ENCODE measurements at regions not wholly inside any gene's neighbourhood (a gene's known extent, or its start where the extent isn't known, plus 50 kb on each side); places are given as distances from the start of the nearest gene placed in this dataset.

DNA sequence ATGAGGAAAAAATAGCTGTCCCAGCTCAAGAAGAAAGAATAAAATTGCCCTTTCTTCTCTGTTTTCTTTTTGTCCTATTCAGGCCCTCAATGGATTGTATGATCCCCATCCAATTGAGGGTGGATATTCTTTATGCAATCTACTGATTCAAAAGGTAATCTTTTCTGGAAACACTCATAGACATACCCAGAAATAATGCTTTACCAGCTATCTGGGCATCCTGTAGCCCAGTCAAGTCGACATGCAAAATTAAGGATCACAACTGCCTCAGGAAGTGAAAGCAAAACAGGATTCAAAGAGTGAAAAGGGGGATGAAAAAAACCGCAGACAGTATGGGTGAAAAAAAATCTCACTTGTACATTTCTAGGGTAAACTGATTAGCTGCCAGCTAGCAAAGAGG lies 410.1 kb downstream of the TBC1D32 start:
- Histone ChIP-seq H3K9ac (ENCODE audit: low read depth, low read length) (no peak overlapping the region), H3K4me1 (ENCODE audit: insufficient read depth, low read length) (no peaks in the 10 kb centered on the region)

GRCh38 chr6:120918137-120918536 lies 416.1 kb downstream of the TBC1D32 start:
- Histone ChIP-seq H3K36me3 (ENCODE audit: insufficient read depth, low read length) (no peaks in the 10 kb centered on the region), H3K27me3 (ENCODE audit: insufficient read depth, low read length) (no peaks in the 10 kb centered on the region), H3K9me3 (ENCODE audit: insufficient read depth, low read depth, low read length) (no peaks in the 10 kb centered on the region), H3K9ac (ENCODE audit: low read depth, low read length) (no peak overlapping the region), H3K4me3 (ENCODE audit: low read length) (no peak overlapping the region), H3K27ac (ENCODE audit: low read depth, low read length) (no peak overlapping the region), H3K4me1 (ENCODE audit: insufficient read depth, low read length) (no peaks in the 10 kb centered on the region)
- 82% methylated on average over 1 of the region's 1 CpG for WGBS

More for the DNA sequence above, 410.1 kb downstream of the TBC1D32 start:
- 92% methylated on average over 2 of the region's 2 CpGs for WGBS
- Histone ChIP-seq H3K27ac (ENCODE audit: low read depth, low read length) (no peak overlapping the region), H3K4me3 (ENCODE audit: low read length) (no peak overlapping the region), H3K9me3 (ENCODE audit: insufficient read depth, low read depth, low read length) (peaks cover 4% of the 10 kb centered on the region; the same call in 1 of the 2 replicates), H3K27me3 (ENCODE audit: insufficient read depth, low read length) (no peaks in the 10 kb centered on the region), H3K36me3 (ENCODE audit: insufficient read depth, low read length) (no peaks in the 10 kb centered on the region)

DNA sequence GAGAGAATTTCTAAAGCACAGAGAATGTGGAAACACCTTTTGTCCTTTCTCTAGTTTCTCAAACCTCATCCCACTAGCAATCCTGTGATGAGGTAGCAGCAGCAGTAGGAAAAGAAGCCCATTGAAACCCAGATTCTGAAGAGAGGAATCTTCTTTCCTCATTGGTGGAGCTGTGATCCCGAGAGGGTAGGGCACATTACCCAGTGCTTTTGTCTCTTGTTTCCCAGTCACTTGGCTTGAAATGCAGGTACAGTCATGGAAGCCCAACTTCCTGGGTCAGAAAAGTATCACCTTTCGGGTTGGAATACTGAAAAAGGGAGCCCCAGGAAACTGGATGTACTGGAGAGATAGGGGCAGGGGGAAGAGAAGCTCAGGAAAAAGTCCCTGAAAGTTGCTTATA lies 417.4 kb downstream of the TBC1D32 start:
- no peaks in the 10 kb centered on the region for H3K4me1 ChIP-seq (ENCODE audit: insufficient read depth, low read length)
- no peak overlapping the region for H3K9ac ChIP-seq (ENCODE audit: low read depth, low read length)
- WGBS: 89% methylated on average over 2 of the region's 2 CpGs
- H3K36me3 ChIP-seq (ENCODE audit: insufficient read depth, low read length): no peaks in the 10 kb centered on the region
- H3K9me3 ChIP-seq (ENCODE audit: insufficient read depth, low read depth, low read length): no peaks in the 10 kb centered on the region
- H3K4me3 ChIP-seq (ENCODE audit: low read length): no peak overlapping the region
- H3K27ac ChIP-seq (ENCODE audit: low read depth, low read length): no peak overlapping the region
- H3K27me3 ChIP-seq (ENCODE audit: insufficient read depth, low read length): no peaks in the 10 kb centered on the region

DNA sequence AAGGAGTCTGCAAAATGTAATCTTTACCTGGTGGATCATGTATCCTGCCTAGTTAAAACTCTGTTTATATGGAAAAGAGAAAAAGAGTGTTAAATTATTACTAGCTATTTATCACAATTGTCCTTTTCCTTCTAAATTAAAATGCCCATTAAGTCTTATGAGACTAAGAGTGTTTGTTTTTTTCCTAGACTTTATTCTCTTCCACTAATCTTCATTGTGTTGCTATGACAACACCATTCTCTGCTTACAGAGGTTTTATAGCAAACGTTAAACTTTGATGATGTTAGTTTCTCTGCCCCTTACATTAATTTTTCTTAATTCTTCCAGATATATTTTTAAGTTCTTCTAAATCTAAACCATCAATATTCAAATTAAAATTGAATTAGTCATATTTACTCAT lies 420.8 kb downstream of the TBC1D32 start:
- 100% methylated on average over 1 of the region's 1 CpG for WGBS
- H3K36me3 ChIP-seq (ENCODE audit: insufficient read depth, low read length): no peaks in the 10 kb centered on the region
- H3K9ac ChIP-seq (ENCODE audit: low read depth, low read length): no peak overlapping the region
- H3K4me1 ChIP-seq (ENCODE audit: insufficient read depth, low read length): no peaks in the 10 kb centered on the region
- H3K9me3 ChIP-seq (ENCODE audit: insufficient read depth, low read depth, low read length): no peaks in the 10 kb centered on the region
- H3K27ac ChIP-seq (ENCODE audit: low read depth, low read length): no peak overlapping the region
- H3K4me3 ChIP-seq (ENCODE audit: low read length): no peak overlapping the region
- H3K27me3 ChIP-seq (ENCODE audit: insufficient read depth, low read length): no peaks in the 10 kb centered on the region

DNA sequence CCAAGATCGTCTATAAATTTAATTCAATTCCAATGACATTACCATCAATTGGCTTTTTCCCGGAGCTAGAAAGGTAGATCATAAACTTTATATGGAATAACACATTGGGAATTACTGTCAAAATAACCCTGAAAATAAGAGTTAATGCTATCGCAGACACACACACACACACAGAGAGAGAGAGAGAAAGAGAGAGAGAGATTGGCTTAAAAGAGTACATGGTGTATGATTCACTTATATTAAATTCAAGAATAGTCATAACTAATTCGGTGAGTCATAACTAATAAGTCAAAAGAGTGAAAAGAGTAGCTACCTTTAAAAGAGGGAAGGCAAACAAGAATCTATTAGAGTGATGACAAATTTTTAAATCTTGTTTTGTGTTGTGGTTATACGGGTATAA lies 425.5 kb downstream of the TBC1D32 start:
- no peaks in the 10 kb centered on the region for H3K27me3 ChIP-seq (ENCODE audit: insufficient read depth, low read length)
- WGBS: 95% methylated on average over 3 of the region's 5 CpGs

GRCh38 chr6:120903836-120904235 lies 430.4 kb downstream of the TBC1D32 start:
- WGBS: 83% methylated on average over 2 of the region's 2 CpGs
- Histone ChIP-seq H3K9me3 (ENCODE audit: insufficient read depth, low read depth, low read length) (no peaks in the 10 kb centered on the region), H3K9ac (ENCODE audit: low read depth, low read length) (no peak overlapping the region), H3K4me3 (ENCODE audit: low read length) (no peak overlapping the region), H3K4me1 (ENCODE audit: insufficient read depth, low read length) (no peaks in the 10 kb centered on the region), H3K27me3 (ENCODE audit: insufficient read depth, low read length) (no peaks in the 10 kb centered on the region), H3K36me3 (ENCODE audit: insufficient read depth, low read length) (no peaks in the 10 kb centered on the region), H3K27ac (ENCODE audit: low read depth, low read length) (no peak overlapping the region)

More for the DNA sequence above, 425.5 kb downstream of the TBC1D32 start:
- no peaks in the 10 kb centered on the region for H3K9me3 ChIP-seq (ENCODE audit: insufficient read depth, low read depth, low read length)
- no peak overlapping the region for H3K9ac ChIP-seq (ENCODE audit: low read depth, low read length)
- H3K27ac ChIP-seq (ENCODE audit: low read depth, low read length): no peak overlapping the region
- H3K4me1 ChIP-seq (ENCODE audit: insufficient read depth, low read length): no peaks in the 10 kb centered on the region
- H3K36me3 ChIP-seq (ENCODE audit: insufficient read depth, low read length): no peaks in the 10 kb centered on the region
- no peak overlapping the region for H3K4me3 ChIP-seq (ENCODE audit: low read length)

DNA sequence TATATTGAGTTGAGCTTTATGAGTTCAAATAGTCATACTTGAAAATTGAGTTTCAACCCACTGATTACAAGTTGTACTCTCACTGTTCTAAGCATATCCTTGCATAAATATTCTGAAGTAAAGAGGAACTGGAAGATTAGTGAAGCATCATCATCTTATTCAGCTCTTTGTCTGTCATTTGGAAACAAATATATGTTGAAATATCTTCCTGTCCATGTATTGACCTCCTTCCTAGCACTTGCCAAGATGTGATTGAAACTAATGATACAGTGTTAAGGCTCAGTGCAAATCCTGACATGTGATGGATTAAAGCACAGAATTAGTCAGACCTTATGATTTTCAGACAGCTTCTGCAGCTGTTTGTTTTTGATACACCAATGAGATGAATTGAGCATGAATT lies 434.3 kb downstream of the TBC1D32 start:
- H3K27me3 ChIP-seq (ENCODE audit: insufficient read depth, low read length): no peaks in the 10 kb centered on the region
- no peaks in the 10 kb centered on the region for H3K9me3 ChIP-seq (ENCODE audit: insufficient read depth, low read depth, low read length)
- H3K4me1 ChIP-seq (ENCODE audit: insufficient read depth, low read length): no peaks in the 10 kb centered on the region
- no peak overlapping the region for H3K9ac ChIP-seq (ENCODE audit: low read depth, low read length)
- H3K4me3 ChIP-seq (ENCODE audit: low read length): no peak overlapping the region
- H3K27ac ChIP-seq (ENCODE audit: low read depth, low read length): no peak overlapping the region
- H3K36me3 ChIP-seq (ENCODE audit: insufficient read depth, low read length): no peaks in the 10 kb centered on the region

DNA sequence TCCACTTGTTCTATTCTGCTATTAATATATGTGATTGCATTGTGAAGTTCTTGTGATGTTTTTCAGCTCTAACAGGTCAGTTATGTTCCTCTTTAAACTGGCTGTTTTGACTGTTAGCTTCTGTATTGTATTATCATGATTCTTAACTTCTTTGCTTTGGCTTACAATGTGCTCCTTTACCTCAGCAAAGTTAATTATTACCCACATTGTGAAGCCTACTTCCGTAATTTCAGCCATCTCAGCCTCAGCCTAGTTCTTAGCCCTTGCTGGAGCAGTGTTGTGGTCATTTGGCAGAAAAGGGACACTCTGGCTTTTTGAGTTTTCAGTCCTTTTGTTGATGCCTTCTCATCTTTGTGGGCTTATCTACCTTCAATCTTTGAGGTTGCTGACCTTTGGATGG lies 440.2 kb downstream of the TBC1D32 start:
- Histone ChIP-seq H3K27me3 (ENCODE audit: insufficient read depth, low read length) (no peaks in the 10 kb centered on the region), H3K4me1 (ENCODE audit: insufficient read depth, low read length) (no peaks in the 10 kb centered on the region), H3K4me3 (ENCODE audit: low read length) (no peak overlapping the region), H3K9ac (ENCODE audit: low read depth, low read length) (no peak overlapping the region), H3K9me3 (ENCODE audit: insufficient read depth, low read depth, low read length) (peaks cover 14% of the 10 kb centered on the region; the same call in 1 of the 2 replicates), H3K27ac (ENCODE audit: low read depth, low read length) (no peak overlapping the region), H3K36me3 (ENCODE audit: insufficient read depth, low read length) (no peaks in the 10 kb centered on the region)
- 75% methylated on average over 1 of the region's 1 CpG for WGBS

- no peak overlapping the region for H3K4me3 ChIP-seq (ENCODE audit: low read length)
These were observed 457.3 kb downstream of the TBC1D32 start for GRCh38 chr6:120876931-120877330.

DNA sequence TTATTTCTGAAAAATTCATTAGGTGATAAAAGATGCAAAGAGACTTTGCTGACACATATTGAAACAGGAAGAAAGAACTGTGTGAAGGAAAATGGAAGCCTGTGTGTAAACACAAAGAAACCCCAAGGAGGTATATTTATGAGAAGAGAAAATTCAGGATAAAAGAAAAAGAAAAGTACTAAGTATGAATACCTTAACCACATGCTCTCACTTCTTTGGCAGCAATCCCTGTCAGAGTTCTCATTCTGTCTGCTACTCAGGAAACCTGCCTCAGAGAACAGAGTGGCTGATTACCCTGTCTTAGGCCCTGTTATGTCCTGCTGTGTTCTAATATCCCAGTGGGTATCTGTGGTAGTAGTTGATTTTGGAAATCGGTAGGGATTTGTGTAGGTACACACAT lies 457.9 kb downstream of the TBC1D32 start:
- no peak overlapping the region for H3K9ac ChIP-seq (ENCODE audit: low read depth, low read length)
- WGBS: 86% methylated on average over 1 of the region's 1 CpG
- H3K4me1 ChIP-seq (ENCODE audit: insufficient read depth, low read length): no peaks in the 10 kb centered on the region
- H3K36me3 ChIP-seq (ENCODE audit: insufficient read depth, low read length): no peaks in the 10 kb centered on the region
- H3K4me3 ChIP-seq (ENCODE audit: low read length): no peak overlapping the region
- H3K27ac ChIP-seq (ENCODE audit: low read depth, low read length): no peak overlapping the region
- H3K9me3 ChIP-seq (ENCODE audit: insufficient read depth, low read depth, low read length): no peaks in the 10 kb centered on the region
- no peaks in the 10 kb centered on the region for H3K27me3 ChIP-seq (ENCODE audit: insufficient read depth, low read length)

More at GRCh38 chr6:120876931-120877330, 457.3 kb downstream of the TBC1D32 start:
- WGBS: 92% methylated on average over 1 of the region's 1 CpG
- Histone ChIP-seq H3K4me1 (ENCODE audit: insufficient read depth, low read length) (no peaks in the 10 kb centered on the region), H3K27me3 (ENCODE audit: insufficient read depth, low read length) (no peaks in the 10 kb centered on the region), H3K9me3 (ENCODE audit: insufficient read depth, low read depth, low read length) (no peaks in the 10 kb centered on the region), H3K27ac (ENCODE audit: low read depth, low read length) (no peak overlapping the region), H3K9ac (ENCODE audit: low read depth, low read length) (no peak overlapping the region), H3K36me3 (ENCODE audit: insufficient read depth, low read length) (no peaks in the 10 kb centered on the region)

DNA sequence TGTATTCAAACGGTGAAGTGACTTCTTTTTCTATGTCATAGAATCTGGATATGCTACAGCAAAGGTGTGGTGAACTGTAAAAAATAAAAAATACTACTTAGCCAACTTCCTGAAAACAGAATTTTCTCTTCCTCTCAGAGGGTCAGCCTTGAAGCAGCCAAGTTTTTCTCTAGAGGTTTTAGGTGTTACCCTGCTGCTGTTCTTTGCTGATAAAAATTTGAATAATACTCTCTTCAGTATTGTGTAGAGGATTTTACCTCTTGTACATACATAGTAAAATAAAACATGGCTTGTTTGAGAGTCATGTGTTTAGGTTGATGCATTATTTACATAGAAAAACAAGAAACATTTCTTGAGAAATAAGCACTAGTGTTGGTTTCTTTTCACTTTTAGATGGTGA lies 458.4 kb downstream of the TBC1D32 start:
- H3K9ac ChIP-seq (ENCODE audit: low read depth, low read length): no peak overlapping the region
- no CpG with 5 or more reads among the region's 1 CpG for WGBS
- H3K9me3 ChIP-seq (ENCODE audit: insufficient read depth, low read depth, low read length): no peaks in the 10 kb centered on the region

DNA sequence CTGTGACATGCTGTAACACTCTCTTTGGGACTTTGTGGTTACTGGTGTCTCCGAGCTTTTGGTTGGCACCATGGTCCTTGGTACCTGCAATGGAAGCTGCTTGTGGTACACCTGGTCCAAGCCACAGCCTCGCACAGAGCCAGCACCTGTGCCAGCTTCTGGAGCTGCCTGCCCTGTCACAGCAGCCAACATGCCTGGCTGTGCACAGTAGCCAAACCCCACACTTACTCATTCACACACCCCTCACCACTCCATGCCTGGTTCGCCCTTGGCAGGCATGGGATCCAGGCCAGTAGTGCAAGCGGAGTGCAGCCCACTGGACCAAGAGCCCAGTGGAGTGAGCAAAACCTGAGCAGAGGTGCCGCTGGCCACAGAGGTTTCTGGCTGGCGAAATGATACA lies 459.9 kb downstream of the TBC1D32 start:
- H3K27me3 ChIP-seq (ENCODE audit: insufficient read depth, low read length): no peaks in the 10 kb centered on the region
- H3K9me3 ChIP-seq (ENCODE audit: insufficient read depth, low read depth, low read length): no peaks in the 10 kb centered on the region
- H3K4me1 ChIP-seq (ENCODE audit: insufficient read depth, low read length): no peaks in the 10 kb centered on the region
- H3K27ac ChIP-seq (ENCODE audit: low read depth, low read length): no peak overlapping the region
- no peaks in the 10 kb centered on the region for H3K36me3 ChIP-seq (ENCODE audit: insufficient read depth, low read length)
- no peak overlapping the region for H3K4me3 ChIP-seq (ENCODE audit: low read length)
- H3K9ac ChIP-seq (ENCODE audit: low read depth, low read length): no peak overlapping the region
- WGBS: 97% methylated on average over 5 of the region's 6 CpGs

More for the DNA sequence above, 458.4 kb downstream of the TBC1D32 start:
- H3K4me3 ChIP-seq (ENCODE audit: low read length): no peak overlapping the region
- H3K36me3 ChIP-seq (ENCODE audit: insufficient read depth, low read length): no peaks in the 10 kb centered on the region
- H3K27ac ChIP-seq (ENCODE audit: low read depth, low read length): no peak overlapping the region
- H3K27me3 ChIP-seq (ENCODE audit: insufficient read depth, low read length): no peaks in the 10 kb centered on the region
- no peaks in the 10 kb centered on the region for H3K4me1 ChIP-seq (ENCODE audit: insufficient read depth, low read length)
